ENCODE measurements at regions not wholly inside any gene's neighbourhood (a gene's known extent, or its start where the extent isn't known, plus 50 kb on each side); places are given as distances from the start of the nearest gene placed in this dataset.

DNA sequence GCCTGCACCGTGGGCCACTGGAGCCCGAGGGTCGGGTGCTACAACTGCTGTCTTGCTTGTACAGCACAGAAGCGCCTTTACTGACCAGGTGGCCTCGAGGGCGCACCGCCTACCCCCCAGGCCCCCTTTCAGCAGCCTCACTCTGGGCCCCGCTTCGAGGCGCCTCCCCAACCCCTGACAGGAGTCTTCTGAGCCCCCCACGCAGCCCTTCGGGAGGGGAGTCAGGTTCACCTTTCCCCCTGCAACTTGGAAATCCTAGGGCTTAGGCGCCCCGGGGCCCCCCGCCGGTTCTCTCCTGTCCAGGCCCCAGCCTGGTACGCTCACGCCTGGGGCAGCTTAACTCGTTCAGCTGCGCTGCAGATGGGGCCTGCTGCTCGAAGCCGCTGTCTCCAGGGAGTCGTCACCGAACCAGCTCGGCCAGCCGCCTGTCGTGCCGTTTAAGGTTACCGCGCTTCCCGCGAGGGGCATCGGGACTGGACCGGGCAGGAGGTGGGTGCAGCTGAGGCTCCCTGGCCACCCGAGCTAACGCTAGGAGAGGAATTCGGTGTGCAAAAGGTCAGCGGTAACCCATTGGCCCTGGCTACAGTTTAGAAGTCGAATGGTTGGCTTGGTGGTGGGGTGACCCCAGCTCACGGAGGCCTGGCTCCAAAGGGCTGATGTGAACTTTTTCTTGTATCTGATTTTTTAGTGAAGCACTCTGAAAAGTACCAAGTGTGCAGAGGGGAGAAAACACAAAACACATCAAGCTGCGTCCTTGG lies 58.9 kb upstream of the BCOR start:
- TF ChIP-seq EP300 (IDR thresholded peaks at IDR 0.05) = no peak
- TF ChIP-seq POLR2AphosphoS5 (IDR thresholded peaks at IDR 0.05) = no peak

All from suprapubic skin (tissue), 4 donors.